ENCODE measurements at regions not wholly inside any gene's neighbourhood (a gene's known extent, or its start where the extent isn't known, plus 50 kb on each side); places are given as distances from the start of the nearest gene placed in this dataset.
A peak's percentile ranks its signal among the peaks of the same experiment; 100 is the strongest.
"Not testable (repeated sequence)": the region's sequence is repeated elsewhere in the genome, so short reads cannot be mapped to it uniquely, and the experiment has no call there.

GRCh38 chr3:197618408-197618807, 62.6 kb upstream of the BDH1 start:
- not testable (repeated sequence) for DNase-seq

DNA sequence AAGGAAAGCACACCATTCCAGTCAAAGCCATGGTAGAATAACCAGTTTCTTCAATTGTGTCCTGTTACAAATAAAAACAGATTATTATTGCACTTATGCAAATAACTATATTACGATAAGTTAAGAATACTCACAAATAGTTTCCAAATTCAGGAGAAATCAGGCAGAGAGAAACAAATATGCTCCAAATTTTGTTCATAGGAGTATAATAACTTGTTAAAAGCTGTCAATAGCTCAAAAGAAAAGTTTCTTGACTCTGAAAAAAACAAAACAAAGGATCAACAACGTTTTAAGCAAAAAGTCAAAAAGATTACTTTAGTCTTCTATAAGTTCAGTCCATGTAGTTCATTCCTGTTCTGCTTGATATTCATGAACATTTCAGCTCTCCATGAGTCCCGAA, 59.7 kb upstream of the BDH1 start:
- no peak for DNase-seq

DNA sequence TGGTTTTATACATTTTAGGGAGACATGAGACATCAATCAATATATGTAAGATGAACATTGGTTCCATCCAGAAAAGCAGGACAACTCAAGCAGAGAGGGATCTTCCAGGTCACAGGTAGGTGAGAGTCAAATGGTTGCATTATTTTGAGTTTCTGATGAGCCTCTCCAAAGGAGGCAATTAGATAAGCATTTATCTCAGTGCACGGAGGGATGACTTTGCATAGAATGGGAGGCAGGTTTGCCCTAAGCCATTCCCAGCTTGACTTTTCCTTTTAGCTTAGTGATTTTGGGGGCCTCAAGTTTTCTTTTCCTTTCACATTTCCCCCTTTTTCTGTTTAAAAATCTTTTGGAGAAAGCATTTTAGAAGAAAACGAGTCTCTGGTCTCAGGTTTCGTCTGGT, 58.4 kb upstream of the BDH1 start:
- not testable (repeated sequence) for DNase-seq

GRCh38 chr3:197613199-197613598, 57.4 kb upstream of the BDH1 start:
- peak in 2 of 5 donors; percentile 15 to 63 for DNase-seq

DNA sequence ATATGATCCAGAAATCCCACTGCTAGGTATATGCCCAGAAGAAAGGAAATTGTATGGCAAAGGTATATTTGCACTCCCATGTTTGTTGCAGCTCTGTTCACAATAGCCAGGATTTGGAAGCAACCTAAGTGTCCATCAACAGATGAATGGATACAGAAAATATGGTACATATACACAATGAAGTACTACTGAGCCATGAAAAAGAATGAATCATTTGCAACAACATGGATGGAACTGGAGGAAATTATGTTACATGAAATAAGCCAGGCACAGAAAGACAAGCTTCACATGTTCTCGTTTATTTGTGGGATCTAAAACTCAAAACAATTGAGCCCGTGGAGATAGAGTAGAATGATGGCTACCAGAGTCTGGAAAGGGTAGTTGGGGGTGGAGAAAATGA, 55.5 kb upstream of the BDH1 start:
- DNase-seq = no peak

DNA sequence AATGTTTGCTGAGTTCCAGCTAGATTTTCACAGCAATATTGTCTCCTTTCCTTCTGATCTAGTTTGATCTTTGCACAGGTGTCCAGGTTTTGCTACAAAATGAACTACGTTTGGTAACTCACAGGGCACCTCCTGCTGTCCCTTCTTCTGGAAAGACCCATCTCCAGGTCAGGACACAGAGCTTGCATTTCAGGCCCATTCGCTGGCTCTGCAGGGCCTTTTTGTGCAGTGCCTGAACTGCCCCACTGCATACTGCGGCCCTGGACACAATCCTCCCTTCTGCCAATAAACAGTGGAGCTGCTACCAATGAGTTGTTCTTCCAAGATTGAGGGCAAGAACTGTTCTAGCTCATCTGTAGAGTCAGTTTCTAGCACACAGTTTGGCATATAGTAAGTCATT, 50.7 kb upstream of the BDH1 start:
- DNase-seq = no peak

Measured in T-helper 1 cell (primary cell).